OCI-LY3 (cell line): ENCODE measurements at regions not wholly inside any gene's neighbourhood (a gene's known extent, or its start where the extent isn't known, plus 50 kb on each side); places are given as distances from the start of the nearest gene placed in this dataset.

Experiments
- EZH2phosphoT487 ChIP-seq: fragments of 200-600 bp; shearing (Covaris generic); IDR thresholded peaks from 2 replicates; pipeline ENCODE4 v1.6.1; 2018; ENCODE audit warnings: antibody characterized with exemption, mixed run types, low read depth
- TF ChIP-seq, protein P1 (sequence below): fragments of 200-600, 300-600 bp; sonication (generic); IDR thresholded peaks from 2 replicates; pipeline ENCODE4 v1.5.1; 2014; ENCODE audit warnings: antibody characterized with exemption, low read length, low read depth

GRCh38 chr4:97334348-97334747 lies 808.9 kb downstream of the STPG2 start:
- TF ChIP-seq, protein P1, sequence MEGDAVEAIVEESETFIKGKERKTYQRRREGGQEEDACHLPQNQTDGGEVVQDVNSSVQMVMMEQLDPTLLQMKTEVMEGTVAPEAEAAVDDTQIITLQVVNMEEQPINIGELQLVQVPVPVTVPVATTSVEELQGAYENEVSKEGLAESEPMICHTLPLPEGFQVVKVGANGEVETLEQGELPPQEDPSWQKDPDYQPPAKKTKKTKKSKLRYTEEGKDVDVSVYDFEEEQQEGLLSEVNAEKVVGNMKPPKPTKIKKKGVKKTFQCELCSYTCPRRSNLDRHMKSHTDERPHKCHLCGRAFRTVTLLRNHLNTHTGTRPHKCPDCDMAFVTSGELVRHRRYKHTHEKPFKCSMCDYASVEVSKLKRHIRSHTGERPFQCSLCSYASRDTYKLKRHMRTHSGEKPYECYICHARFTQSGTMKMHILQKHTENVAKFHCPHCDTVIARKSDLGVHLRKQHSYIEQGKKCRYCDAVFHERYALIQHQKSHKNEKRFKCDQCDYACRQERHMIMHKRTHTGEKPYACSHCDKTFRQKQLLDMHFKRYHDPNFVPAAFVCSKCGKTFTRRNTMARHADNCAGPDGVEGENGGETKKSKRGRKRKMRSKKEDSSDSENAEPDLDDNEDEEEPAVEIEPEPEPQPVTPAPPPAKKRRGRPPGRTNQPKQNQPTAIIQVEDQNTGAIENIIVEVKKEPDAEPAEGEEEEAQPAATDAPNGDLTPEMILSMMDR = no peak
- TF ChIP-seq EZH2phosphoT487 = no peak
